ENCODE measurements at regions not wholly inside any gene's neighbourhood (a gene's known extent, or its start where the extent isn't known, plus 50 kb on each side); places are given as distances from the start of the nearest gene placed in this dataset.
"Not testable (repeated sequence)": the region's sequence is repeated elsewhere in the genome, so short reads cannot be mapped to it uniquely, and the experiment has no call there.

DNA sequence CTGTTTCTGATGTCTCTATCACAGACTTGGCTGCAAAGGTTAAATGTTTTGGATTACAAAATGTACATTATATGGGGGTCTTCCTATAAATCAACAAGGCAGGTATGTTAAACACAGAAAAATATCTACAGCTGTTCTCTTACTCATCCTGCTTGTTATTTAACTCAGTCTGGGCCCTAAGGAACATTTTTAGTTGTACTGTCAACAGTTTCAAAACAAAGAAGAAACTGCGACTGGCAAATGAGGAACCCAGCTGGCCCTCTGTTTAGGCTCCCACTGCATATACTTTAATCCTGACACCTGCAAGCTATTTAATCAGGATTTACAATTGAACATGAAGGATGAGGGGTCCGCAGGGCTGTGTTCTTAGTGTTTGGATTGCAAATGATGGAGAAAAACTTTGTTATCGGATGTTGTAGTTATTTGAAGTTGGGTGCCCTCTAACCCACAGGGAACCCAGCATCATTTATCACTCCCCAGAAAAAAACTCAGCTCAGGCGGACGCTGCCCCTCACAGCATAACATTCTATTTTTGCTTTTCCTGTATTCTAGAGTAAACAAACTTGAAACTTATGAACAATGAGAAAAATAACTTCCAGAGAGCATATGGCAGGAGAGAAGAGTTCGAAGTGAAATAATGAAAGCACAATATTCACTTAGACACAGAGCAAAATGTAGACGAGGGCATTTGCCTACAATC is 91.2 kb downstream of the POLR2M start:
- no peak for TF ChIP-seq ZNF8 (CRISPR knock-in tag; IDR thresholded peaks at IDR 0.05)
- TF ChIP-seq, protein P1, sequence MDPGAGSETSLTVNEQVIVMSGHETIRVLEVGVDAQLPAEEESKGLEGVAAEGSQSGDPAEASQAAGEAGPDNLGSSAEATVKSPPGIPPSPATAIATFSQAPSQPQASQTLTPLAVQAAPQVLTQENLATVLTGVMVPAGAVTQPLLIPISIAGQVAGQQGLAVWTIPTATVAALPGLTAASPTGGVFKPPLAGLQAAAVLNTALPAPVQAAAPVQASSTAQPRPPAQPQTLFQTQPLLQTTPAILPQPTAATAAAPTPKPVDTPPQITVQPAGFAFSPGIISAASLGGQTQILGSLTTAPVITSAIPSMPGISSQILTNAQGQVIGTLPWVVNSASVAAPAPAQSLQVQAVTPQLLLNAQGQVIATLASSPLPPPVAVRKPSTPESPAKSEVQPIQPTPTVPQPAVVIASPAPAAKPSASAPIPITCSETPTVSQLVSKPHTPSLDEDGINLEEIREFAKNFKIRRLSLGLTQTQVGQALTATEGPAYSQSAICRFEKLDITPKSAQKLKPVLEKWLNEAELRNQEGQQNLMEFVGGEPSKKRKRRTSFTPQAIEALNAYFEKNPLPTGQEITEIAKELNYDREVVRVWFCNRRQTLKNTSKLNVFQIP (CRISPR knock-in tag; IDR thresholded peaks at IDR 0.05; ENCODE audit: borderline replicate concordance, low read depth), result no peak
- ATAC-seq, result no peak

DNA sequence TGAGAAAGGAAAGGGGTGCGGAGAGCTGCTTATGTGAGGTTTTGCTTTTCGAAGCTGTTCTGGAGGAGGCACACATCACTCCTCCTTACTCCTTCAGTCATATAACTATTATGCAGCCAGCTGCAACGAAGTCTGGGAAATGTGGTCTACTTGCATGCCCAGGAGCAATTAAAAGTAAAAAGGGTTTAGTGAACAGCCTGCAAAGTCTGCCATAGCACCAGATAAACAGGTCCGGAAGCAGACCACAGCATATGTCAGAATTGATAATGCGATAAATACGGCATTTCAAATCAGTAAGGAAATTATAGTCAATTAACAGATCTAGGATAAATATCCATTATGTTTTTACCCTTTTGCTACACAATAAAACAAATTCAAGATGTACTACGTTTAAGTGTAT is 99.5 kb downstream of the POLR2M start:
- no peak for ATAC-seq
- TF ChIP-seq, protein P2, sequence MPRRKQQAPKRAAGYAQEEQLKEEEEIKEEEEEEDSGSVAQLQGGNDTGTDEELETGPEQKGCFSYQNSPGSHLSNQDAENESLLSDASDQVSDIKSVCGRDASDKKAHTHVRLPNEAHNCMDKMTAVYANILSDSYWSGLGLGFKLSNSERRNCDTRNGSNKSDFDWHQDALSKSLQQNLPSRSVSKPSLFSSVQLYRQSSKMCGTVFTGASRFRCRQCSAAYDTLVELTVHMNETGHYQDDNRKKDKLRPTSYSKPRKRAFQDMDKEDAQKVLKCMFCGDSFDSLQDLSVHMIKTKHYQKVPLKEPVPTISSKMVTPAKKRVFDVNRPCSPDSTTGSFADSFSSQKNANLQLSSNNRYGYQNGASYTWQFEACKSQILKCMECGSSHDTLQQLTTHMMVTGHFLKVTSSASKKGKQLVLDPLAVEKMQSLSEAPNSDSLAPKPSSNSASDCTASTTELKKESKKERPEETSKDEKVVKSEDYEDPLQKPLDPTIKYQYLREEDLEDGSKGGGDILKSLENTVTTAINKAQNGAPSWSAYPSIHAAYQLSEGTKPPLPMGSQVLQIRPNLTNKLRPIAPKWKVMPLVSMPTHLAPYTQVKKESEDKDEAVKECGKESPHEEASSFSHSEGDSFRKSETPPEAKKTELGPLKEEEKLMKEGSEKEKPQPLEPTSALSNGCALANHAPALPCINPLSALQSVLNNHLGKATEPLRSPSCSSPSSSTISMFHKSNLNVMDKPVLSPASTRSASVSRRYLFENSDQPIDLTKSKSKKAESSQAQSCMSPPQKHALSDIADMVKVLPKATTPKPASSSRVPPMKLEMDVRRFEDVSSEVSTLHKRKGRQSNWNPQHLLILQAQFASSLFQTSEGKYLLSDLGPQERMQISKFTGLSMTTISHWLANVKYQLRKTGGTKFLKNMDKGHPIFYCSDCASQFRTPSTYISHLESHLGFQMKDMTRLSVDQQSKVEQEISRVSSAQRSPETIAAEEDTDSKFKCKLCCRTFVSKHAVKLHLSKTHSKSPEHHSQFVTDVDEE (CRISPR knock-in tag; IDR thresholded peaks at IDR 0.05), result peak; percentile 20; the same call in 1 of the 2 replicates
- no peak for TF ChIP-seq SNAI2 (CRISPR knock-in tag; IDR thresholded peaks at IDR 0.05)
- TF ChIP-seq TCF4 (CRISPR knock-in tag; IDR thresholded peaks at IDR 0.05; ENCODE audit: borderline replicate concordance), result peak; percentile 63
- TF ChIP-seq ESRRG (CRISPR knock-in tag; IDR thresholded peaks at IDR 0.05), result no peak

DNA sequence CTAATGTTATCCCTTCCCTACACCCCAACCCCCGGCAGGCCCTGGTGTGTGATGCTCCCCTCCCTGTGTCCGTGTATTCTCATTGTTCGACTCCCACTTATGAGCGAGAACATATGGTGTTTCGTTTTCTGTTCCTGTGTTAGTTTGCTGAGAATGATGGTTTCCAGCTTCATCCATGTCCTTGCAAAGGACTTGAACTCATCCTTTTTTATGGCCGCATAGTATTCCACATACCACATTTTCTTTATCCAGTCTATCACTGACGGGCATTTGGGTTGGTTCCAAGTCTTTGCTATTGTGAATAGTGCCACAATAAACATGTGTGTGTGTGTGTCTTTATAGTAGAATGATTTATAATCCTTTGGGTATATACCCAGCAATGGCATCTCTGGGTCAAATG is 102.8 kb downstream of the POLR2M start:
- ATAC-seq, result not testable (repeated sequence)

DNA sequence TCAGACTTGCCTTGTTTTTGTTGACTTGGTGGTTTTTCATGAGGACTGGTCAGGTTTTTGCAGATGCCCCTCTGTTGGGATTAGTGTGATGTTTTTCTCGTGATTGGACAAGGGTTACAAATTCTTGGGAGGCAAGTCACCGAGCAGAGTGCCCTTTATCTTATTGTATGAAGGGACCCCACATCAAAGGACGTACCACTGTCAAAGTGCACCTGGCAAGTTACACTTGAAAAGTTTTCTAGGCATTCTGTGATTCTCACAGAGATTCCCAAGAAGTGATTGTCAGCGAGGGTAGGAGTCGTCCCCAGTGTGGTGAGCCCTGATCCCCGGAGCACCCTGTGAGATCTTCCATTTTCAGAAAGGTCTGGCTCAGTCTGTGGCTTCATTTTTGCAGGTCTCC is 110.1 kb downstream of the POLR2M start:
- TF ChIP-seq OSR1 (CRISPR knock-in tag; IDR thresholded peaks at IDR 0.05), result no peak
- no peak for TF ChIP-seq PPARA (CRISPR knock-in tag; IDR thresholded peaks at IDR 0.05; ENCODE audit: borderline replicate concordance)
- no peak for TF ChIP-seq SNAI2 (CRISPR knock-in tag; IDR thresholded peaks at IDR 0.05)
- TF ChIP-seq ZFP3 (CRISPR knock-in tag; IDR thresholded peaks at IDR 0.05), result no peak
- TF ChIP-seq ARNTL (CRISPR knock-in tag; IDR thresholded peaks at IDR 0.05; ENCODE audit: borderline replicate concordance, low read depth), result no peak

DNA sequence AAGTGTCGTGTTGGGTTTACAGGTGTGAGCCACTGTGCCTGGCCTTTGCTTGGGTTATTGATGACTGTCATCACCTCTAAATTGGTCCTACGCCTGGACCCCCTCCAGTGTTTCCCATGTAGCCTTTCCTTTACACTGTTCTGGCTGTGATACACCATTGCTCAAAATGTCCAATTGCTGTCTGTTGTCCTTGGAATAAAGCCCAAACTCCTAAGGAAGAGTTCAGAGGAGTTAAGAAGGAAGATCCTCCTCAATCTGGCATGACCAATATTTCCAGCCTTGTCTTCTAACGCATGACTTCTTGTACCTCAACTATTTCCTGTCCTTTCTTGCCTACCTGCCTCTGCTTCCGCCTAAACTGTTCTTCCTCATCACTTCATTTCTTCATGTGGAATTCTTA is 113.1 kb downstream of the POLR2M start:
- TF ChIP-seq ZFP3 (CRISPR knock-in tag; IDR thresholded peaks at IDR 0.05) (no peak), ZNF565 (CRISPR knock-in tag; conservative IDR thresholded peaks at IDR 0.05; ENCODE audit: low read depth) (no peak), TCF4 (CRISPR knock-in tag; IDR thresholded peaks at IDR 0.05; ENCODE audit: borderline replicate concordance) (no peak), TOX (CRISPR knock-in tag; IDR thresholded peaks at IDR 0.05; ENCODE audit: borderline replicate concordance) (no peak)
- TF ChIP-seq, protein P3, sequence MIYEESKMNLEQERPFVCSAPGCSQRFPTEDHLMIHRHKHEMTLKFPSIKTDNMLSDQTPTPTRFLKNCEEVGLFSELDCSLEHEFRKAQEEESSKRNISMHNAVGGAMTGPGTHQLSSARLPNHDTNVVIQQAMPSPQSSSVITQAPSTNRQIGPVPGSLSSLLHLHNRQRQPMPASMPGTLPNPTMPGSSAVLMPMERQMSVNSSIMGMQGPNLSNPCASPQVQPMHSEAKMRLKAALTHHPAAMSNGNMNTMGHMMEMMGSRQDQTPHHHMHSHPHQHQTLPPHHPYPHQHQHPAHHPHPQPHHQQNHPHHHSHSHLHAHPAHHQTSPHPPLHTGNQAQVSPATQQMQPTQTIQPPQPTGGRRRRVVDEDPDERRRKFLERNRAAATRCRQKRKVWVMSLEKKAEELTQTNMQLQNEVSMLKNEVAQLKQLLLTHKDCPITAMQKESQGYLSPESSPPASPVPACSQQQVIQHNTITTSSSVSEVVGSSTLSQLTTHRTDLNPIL (CRISPR knock-in tag; IDR thresholded peaks at IDR 0.05; ENCODE audit: low read depth), result no peak
- no peak for ATAC-seq

More for the DNA sequence above, 110.1 kb downstream of the POLR2M start:
- no peak for ATAC-seq

DNA sequence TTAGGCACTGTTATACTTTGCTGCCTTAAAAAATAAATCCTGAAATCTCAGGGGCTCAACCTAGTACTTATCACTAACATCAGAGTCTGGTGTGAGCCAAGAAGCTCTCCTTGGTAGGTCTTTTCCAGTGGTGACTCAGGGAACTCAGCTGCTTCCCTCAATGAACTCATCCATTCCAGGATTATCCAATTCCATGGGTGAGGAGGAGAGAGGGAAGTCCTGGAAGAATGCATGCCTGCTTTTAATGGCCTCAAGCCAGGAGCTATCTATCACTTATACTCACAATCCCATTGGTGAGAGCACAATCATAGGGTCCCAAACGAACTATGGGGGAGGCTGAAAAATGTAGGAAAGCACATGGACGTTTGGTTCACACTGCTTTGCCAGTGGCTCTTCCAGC is 113.6 kb downstream of the POLR2M start:
- no peak for ATAC-seq
- TF ChIP-seq, protein P1 (CRISPR knock-in tag; IDR thresholded peaks at IDR 0.05; ENCODE audit: borderline replicate concordance, low read depth), result no peak
- TF ChIP-seq TCF4 (CRISPR knock-in tag; IDR thresholded peaks at IDR 0.05; ENCODE audit: borderline replicate concordance) (no peak), ZNF565 (CRISPR knock-in tag; conservative IDR thresholded peaks at IDR 0.05; ENCODE audit: low read depth) (no peak), BACH2 (CRISPR knock-in tag; IDR thresholded peaks at IDR 0.05; ENCODE audit: borderline replicate concordance) (no peak), ESRRG (CRISPR knock-in tag; IDR thresholded peaks at IDR 0.05) (no peak), CSDC2 (CRISPR knock-in tag; IDR thresholded peaks at IDR 0.05) (no peak)
- TF ChIP-seq, protein P3 (CRISPR knock-in tag; IDR thresholded peaks at IDR 0.05; ENCODE audit: low read depth), result no peak
- TF ChIP-seq, protein P2 (CRISPR knock-in tag; IDR thresholded peaks at IDR 0.05), result no peak
- TF ChIP-seq, protein P4, sequence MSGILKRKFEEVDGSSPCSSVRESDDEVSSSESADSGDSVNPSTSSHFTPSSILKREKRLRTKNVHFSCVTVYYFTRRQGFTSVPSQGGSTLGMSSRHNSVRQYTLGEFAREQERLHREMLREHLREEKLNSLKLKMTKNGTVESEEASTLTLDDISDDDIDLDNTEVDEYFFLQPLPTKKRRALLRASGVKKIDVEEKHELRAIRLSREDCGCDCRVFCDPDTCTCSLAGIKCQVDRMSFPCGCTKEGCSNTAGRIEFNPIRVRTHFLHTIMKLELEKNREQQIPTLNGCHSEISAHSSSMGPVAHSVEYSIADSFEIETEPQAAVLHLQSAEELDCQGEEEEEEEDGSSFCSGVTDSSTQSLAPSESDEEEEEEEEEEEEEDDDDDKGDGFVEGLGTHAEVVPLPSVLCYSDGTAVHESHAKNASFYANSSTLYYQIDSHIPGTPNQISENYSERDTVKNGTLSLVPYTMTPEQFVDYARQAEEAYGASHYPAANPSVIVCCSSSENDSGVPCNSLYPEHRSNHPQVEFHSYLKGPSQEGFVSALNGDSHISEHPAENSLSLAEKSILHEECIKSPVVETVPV (CRISPR knock-in tag; IDR thresholded peaks at IDR 0.05), result no peak
